ENCODE measurements at regions not wholly inside any gene's neighbourhood (a gene's known extent, or its start where the extent isn't known, plus 50 kb on each side); places are given as distances from the start of the nearest gene placed in this dataset.

DNA sequence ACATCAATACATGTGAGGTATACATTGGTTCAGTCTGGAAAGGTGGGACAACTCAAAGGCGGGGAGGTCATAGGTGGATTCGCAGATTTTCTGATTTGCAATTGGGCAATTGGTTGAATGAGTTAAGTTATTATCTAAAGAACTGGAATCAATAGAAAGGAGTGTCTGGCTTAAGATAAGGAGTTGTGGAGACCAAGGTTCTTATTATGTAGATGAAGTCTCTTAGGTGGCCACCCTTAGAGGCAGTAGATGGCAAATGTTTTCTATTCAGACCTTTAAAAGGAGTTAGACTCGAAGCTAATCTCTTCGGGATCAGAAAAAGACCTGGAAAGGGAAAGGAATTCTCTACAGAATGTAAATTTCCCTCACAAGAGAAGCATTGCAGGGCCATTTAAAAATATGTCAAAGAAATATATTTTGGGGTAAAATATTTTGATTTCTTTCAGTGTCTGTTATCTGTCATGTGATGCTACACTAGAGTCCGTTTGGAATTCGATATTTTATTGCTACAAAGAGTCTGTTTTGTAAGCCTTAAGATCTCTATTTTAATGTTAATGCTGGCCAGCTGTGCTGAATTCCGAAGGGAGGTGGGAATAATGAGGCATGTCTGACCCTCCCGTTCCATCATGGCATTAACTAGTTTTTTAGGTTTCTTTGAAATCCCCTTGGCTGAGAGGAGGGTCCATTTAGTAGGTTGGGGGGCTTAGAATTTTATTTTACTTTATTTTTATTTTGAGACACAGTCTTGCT, 265.1 kb downstream of the PTPRU start:
- Histone ChIP-seq H3K4me3 (peak overlapping the region; percentile 10), H3K79me2 (ENCODE audit: low read depth) (no peaks in the 10 kb centered on the region), H3K9me3 (ENCODE audit: low read depth) (no peaks in the 10 kb centered on the region), H3K27me3 (no peaks in the 10 kb centered on the region), H4K20me1 (ENCODE audit: low read depth) (no peaks in the 10 kb centered on the region), H2AFZ (replicated peaks) (no peak overlapping the region), H3K27ac (peak overlapping the region; percentile 64), H3K4me1 (peaks cover 36% of the 10 kb centered on the region), H3K9ac (no peak overlapping the region), H3K4me2 (peak overlapping the region; percentile 15), H3F3A (ENCODE audit: low read depth) (peaks cover 34% of the 10 kb centered on the region), H3K36me3 (no peaks in the 10 kb centered on the region)
- Mint-ChIP-seq H3K36me3 (peaks cover 2% of the 10 kb centered on the region), H3K4me1 (peaks cover 65% of the 10 kb centered on the region), H3K9me3 (peaks cover 6% of the 10 kb centered on the region), H3K4me3 (peak overlapping the region; percentile 52), H3K27ac (peak overlapping the region; percentile 39), H3K27me3 (ENCODE audit: insufficient read depth, low read depth) (peaks cover 19% of the 10 kb centered on the region)
- TF ChIP-seq EZH2phosphoT487 (IDR thresholded peaks at IDR 0.05) (no peak), EZH2 (IDR thresholded peaks at IDR 0.05) (no peak)
- TF ChIP-seq, protein P1, sequence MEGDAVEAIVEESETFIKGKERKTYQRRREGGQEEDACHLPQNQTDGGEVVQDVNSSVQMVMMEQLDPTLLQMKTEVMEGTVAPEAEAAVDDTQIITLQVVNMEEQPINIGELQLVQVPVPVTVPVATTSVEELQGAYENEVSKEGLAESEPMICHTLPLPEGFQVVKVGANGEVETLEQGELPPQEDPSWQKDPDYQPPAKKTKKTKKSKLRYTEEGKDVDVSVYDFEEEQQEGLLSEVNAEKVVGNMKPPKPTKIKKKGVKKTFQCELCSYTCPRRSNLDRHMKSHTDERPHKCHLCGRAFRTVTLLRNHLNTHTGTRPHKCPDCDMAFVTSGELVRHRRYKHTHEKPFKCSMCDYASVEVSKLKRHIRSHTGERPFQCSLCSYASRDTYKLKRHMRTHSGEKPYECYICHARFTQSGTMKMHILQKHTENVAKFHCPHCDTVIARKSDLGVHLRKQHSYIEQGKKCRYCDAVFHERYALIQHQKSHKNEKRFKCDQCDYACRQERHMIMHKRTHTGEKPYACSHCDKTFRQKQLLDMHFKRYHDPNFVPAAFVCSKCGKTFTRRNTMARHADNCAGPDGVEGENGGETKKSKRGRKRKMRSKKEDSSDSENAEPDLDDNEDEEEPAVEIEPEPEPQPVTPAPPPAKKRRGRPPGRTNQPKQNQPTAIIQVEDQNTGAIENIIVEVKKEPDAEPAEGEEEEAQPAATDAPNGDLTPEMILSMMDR (IDR thresholded peaks at IDR 0.05), result no peak
- peak; percentile 64 for DNase-seq (ENCODE audit: low spot score)

GRCh38 chr1:29500651-29501050, 264.3 kb downstream of the PTPRU start:
- DNase-seq (ENCODE audit: low spot score), result no peak
- no peaks in the 10 kb centered on the region for H3K27me3 ChIP-seq
- peak overlapping the region; percentile 15 for H3K4me2 ChIP-seq
- peak overlapping the region; percentile 39 for H3K27ac Mint-ChIP-seq
- peaks cover 8% of the 10 kb centered on the region for H3K9me3 Mint-ChIP-seq
- peaks cover 62% of the 10 kb centered on the region for H3K4me1 Mint-ChIP-seq
- no peaks in the 10 kb centered on the region for H3K36me3 ChIP-seq
- peaks cover 2% of the 10 kb centered on the region for H3K36me3 Mint-ChIP-seq
- no peak overlapping the region for H3K9ac ChIP-seq
- peak overlapping the region; percentile 64 for H3K27ac ChIP-seq
- H2AFZ ChIP-seq (replicated peaks), result no peak overlapping the region
- peaks cover 34% of the 10 kb centered on the region for H3F3A ChIP-seq (ENCODE audit: low read depth)
- no peak for TF ChIP-seq EZH2phosphoT487 (IDR thresholded peaks at IDR 0.05)
- TF ChIP-seq, protein P1 (IDR thresholded peaks at IDR 0.05), result no peak
- TF ChIP-seq EZH2 (IDR thresholded peaks at IDR 0.05), result no peak
- peaks cover 36% of the 10 kb centered on the region for H3K4me1 ChIP-seq
- no peaks in the 10 kb centered on the region for H3K79me2 ChIP-seq (ENCODE audit: low read depth)
- H3K9me3 ChIP-seq (ENCODE audit: low read depth), result no peaks in the 10 kb centered on the region
- no peak overlapping the region for H3K4me3 Mint-ChIP-seq
- peaks cover 17% of the 10 kb centered on the region for H3K27me3 Mint-ChIP-seq (ENCODE audit: insufficient read depth, low read depth)
- no peak overlapping the region for H3K4me3 ChIP-seq
- H4K20me1 ChIP-seq (ENCODE audit: low read depth), result no peaks in the 10 kb centered on the region

DNA sequence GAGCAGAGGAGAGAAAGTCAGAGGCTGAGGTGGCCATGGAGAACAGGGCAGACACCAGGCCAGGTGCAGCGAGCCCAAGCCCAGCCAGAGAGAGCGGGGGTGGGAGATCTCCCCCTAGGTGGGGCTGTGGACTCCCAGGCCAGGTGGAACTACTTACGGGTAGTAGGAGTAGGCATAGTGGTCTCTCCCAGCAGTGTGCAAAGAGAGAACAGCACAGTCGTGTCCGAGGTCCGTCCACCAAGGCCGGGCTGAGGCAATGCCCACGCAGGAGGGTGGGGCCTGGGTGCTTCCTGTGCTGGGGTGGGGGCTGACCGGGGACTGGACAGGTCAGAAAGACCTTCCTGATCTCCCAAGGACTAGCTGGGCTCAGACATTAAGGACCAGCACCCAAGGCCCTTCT, 263.7 kb downstream of the PTPRU start:
- H3K27me3 ChIP-seq, result no peaks in the 10 kb centered on the region
- H3K36me3 ChIP-seq, result no peaks in the 10 kb centered on the region
- H4K20me1 ChIP-seq (ENCODE audit: low read depth), result no peaks in the 10 kb centered on the region
- no peaks in the 10 kb centered on the region for H3K9me3 ChIP-seq (ENCODE audit: low read depth)
- H3K9ac ChIP-seq, result no peak overlapping the region
- peaks cover 36% of the 10 kb centered on the region for H3K4me1 ChIP-seq
- no peak overlapping the region for H3K4me3 ChIP-seq
- H3K4me2 ChIP-seq, result no peak overlapping the region
- Mint-ChIP-seq H3K27ac (peak overlapping the region; percentile 97), H3K9me3 (peaks cover 12% of the 10 kb centered on the region), H3K27me3 (ENCODE audit: insufficient read depth, low read depth) (peaks cover 17% of the 10 kb centered on the region), H3K4me3 (no peak overlapping the region), H3K36me3 (peaks cover 2% of the 10 kb centered on the region), H3K4me1 (peaks cover 60% of the 10 kb centered on the region)
- no peaks in the 10 kb centered on the region for H3K79me2 ChIP-seq (ENCODE audit: low read depth)
- TF ChIP-seq, protein P1 (IDR thresholded peaks at IDR 0.05), result no peak
- TF ChIP-seq EZH2phosphoT487 (IDR thresholded peaks at IDR 0.05), result no peak
- no peak for TF ChIP-seq EZH2 (IDR thresholded peaks at IDR 0.05)
- H3K27ac ChIP-seq, result no peak overlapping the region
- H2AFZ ChIP-seq (replicated peaks), result no peak overlapping the region
- no peak for DNase-seq (ENCODE audit: low spot score)
- H3F3A ChIP-seq (ENCODE audit: low read depth), result peaks cover 34% of the 10 kb centered on the region

All from neural progenitor cell (in vitro differentiated cells).